ENCODE measurements at regions not wholly inside any gene's neighbourhood (a gene's known extent, or its start where the extent isn't known, plus 50 kb on each side); places are given as distances from the start of the nearest gene placed in this dataset.

- DNase-seq (ENCODE audit: low read depth), result no peak
Measured at GRCh38 chr1:221809091-221810029, 67.5 kb upstream of the DUSP10 start.

DNA sequence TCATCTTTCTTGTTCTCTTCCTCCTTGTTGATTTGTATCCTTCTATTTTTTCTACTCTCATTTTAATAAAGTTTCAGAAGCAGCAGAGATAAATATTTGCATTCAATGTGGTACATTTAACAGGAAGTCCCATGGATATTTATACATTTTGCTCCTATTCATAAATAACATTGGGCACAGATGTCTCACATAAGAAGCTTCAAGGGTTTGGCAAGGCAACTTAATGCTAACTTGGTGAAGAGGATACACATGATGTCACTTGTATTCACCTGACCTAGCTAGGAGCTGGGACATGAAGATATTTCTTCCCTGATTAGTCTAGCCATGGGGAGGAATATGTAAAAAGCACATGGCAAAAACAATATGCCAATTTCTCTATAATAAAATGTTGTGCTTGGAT lies 65.1 kb upstream of the DUSP10 start:
- no peak for DNase-seq (ENCODE audit: low read depth)

GRCh38 chr1:221806236-221806635 lies 64.3 kb upstream of the DUSP10 start:
- DNase-seq (ENCODE audit: low read depth), result no peak

DNA sequence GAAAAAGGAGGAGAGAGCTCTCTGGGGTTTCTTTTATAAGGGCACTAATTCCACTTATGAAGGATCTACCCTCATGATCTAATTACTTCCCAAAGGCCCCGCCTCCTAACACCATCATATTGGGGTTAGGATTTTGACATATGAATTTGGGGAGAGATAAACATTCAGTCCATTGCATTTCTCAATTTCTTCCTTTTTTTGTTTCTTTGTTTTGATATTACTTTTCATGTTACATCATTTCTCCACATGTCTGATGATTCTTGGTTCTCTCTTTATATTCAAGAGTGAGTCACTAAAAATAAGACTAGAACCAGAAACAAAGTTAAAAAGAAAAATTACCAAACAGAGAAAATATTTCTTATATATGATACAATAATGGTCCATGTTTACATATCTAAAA lies 63.2 kb upstream of the DUSP10 start:
- no peak for DNase-seq (ENCODE audit: low read depth)

DNA sequence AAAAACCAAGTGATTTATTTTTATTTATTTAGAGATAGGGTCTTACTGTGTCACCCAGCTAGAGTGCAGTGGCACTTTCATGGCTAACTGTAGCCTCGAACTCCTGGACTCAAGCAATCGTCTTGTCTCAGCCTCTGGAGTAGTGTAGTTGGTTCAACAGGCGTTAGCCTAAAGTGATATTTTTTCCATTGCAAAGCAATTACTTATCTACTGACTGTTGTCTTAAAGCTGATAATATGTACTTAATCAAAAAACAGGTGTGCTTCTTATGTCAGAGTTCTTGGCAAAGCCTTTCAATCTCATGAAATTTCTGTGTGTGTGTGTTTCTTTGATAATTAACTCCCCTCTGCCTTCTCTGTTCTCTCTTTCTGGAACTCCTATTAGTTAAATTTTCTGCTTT lies 62.4 kb upstream of the DUSP10 start:
- DNase-seq (ENCODE audit: low read depth), result no peak

DNA sequence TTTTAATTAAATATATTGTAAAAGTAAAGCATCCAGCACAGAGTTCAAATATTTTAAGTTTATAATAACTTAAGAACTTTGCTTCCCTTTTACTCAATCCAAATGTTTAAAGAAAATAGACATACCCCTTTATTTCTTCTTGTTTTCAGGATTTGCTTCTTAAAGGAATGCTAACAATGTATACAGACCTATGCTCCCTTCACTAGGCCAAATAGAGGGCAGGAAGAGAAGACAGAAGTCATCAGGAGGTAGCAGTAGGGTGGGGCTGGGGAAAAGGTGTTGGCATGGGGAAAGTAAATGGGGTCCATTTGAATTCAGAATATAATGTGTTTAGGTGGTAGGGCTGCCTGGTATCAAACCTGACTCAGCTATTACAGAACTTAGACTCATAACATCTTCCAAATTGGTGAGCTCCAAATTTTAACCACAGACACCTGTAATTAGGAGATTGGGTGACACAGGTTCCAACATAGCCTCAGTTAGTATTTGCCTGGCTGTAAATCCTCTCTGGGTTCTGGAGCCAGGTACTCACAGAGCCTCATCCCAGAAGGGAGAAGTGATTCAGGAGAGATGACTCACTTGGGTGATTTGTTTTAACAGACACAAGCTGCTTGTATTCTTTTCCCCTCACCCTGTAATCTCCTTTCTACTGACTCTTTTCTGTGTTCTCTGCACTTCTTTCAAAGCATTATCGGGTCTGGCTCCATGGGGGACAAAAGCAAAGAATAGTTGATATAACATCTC lies 60.1 kb upstream of the DUSP10 start:
- DNase-seq (ENCODE audit: low read depth), result no peak

GRCh38 chr1:221801251-221801661 lies 59.4 kb upstream of the DUSP10 start:
- no peak for DNase-seq (ENCODE audit: low read depth)

DNA sequence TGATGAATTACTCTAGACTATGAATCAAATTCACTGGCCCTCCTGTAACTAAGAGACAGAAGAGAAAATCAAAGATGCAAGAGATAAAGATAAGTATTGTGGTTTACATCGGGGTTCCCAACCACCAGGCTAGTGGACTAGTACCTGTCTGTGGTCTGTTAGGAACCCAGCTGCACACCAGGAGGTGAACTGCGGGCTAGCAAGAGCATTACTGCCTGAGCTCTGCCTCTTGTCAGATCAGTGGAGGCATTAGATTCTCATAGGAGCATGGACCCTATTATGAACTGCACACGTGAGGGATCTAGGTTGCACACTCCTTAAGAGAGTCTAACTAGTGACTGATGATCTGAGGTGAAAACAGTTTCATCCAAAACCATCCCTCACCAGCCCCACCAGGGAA lies 58.9 kb upstream of the DUSP10 start:
- DNase-seq (ENCODE audit: low read depth), result no peak

GRCh38 chr1:221797506-221797905 lies 55.6 kb upstream of the DUSP10 start:
- DNase-seq (ENCODE audit: low read depth), result no peak

GRCh38 chr1:221796700-221797099 lies 54.8 kb upstream of the DUSP10 start:
- DNase-seq (ENCODE audit: low read depth), result no peak

- no peak for DNase-seq (ENCODE audit: low read depth)
Measured at GRCh38 chr1:221795380-221795779, 53.5 kb upstream of the DUSP10 start.

GRCh38 chr1:221794935-221795334 lies 53.0 kb upstream of the DUSP10 start:
- DNase-seq (ENCODE audit: low read depth), result no peak

- no peak for DNase-seq (ENCODE audit: low read depth)
Measured at GRCh38 chr1:221794079-221794670, 52.3 kb upstream of the DUSP10 start.

GRCh38 chr1:221793439-221794078 lies 51.7 kb upstream of the DUSP10 start:
- DNase-seq (ENCODE audit: low read depth), result no peak

GRCh38 chr1:221791846-221792245 lies 50.0 kb upstream of the DUSP10 start:
- no peak for DNase-seq (ENCODE audit: low read depth)
